Astrocyte of the cerebellum (primary cell): ENCODE measurements at regions not wholly inside any gene's neighbourhood (a gene's known extent, or its start where the extent isn't known, plus 50 kb on each side); places are given as distances from the start of the nearest gene placed in this dataset.

Experiments
- DNase-seq: peaks from one replicate; pipeline ENCODE4 v3.0.0-alpha.2; 2011; ENCODE audit warnings: low read depth
- H3K4me3 ChIP-seq: 2 replicates; pipeline ENCODE4 v1.5.1; 2011; ENCODE audit warnings: mild to moderate bottlenecking, low read depth, low read length, moderate library complexity
- in situ Hi-C: cut with HindIII; loops from 2 replicates; pipeline ENCODE4 v1.10.0; 2017; ENCODE audit warnings: low sequenced_read_pairs
- TF ChIP-seq, protein P1 (sequence below): IDR thresholded peaks from 2 replicates; pipeline ENCODE4 v1.5.1; 2012; ENCODE audit warnings: low read length, low read depth, moderate library complexity, mild to moderate bottlenecking; ENCODE audit errors: missing control alignments

DNA sequence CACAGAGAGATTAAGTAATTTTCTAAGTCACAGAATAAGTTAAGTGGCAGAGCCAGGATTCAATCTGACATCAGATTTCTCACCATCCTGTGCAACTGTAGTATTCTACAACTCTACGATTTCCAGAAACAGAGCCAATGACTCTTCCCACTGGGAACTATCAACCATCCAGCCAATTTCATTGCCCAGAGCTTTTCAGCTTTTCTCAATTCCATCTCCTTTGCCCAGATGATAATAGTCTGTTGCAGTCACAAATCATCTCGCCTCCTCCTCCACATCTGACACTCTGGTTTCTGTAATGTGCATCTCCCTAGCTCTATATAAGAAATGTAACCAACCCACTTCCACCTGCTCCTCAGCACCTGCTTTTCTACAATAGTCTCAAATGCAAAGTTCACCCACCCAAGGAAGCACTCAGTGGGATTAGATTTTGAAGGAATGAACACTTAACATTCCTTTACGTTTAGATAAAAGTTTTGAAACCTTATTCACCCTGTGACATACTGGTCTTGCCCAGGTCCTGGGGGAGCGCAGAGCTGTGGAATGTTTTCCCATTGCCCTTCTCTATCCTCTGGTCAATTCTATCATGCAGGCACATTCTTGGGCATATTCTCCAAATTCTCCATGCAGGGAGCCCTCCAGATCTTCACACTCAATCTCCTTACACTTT lies 167.8 kb upstream of the ASIC2 start:
- H3K4me3 ChIP-seq = no peak overlapping the region
- TF ChIP-seq, protein P1, sequence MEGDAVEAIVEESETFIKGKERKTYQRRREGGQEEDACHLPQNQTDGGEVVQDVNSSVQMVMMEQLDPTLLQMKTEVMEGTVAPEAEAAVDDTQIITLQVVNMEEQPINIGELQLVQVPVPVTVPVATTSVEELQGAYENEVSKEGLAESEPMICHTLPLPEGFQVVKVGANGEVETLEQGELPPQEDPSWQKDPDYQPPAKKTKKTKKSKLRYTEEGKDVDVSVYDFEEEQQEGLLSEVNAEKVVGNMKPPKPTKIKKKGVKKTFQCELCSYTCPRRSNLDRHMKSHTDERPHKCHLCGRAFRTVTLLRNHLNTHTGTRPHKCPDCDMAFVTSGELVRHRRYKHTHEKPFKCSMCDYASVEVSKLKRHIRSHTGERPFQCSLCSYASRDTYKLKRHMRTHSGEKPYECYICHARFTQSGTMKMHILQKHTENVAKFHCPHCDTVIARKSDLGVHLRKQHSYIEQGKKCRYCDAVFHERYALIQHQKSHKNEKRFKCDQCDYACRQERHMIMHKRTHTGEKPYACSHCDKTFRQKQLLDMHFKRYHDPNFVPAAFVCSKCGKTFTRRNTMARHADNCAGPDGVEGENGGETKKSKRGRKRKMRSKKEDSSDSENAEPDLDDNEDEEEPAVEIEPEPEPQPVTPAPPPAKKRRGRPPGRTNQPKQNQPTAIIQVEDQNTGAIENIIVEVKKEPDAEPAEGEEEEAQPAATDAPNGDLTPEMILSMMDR = no peak
- in situ Hi-C loops = no loop called here
- DNase-seq = no peak

DNA sequence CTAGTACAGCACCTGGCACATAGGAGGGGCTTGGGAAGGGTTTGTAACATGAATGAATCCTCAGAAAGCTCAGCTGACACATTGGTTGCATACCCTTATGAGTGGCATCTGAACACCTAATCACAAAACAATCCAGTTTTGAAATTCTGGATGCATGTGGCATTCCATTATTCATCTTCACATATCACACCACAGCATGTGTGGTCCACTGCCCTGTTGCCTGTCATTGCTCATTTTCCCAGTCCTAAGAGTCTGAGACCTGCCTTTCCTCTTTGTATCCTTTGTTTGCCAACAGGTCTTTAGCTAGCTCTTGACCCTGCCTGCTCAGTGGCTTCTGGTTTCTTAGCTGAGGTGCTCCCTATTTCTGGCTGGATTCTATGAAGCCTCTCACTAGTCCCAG lies 170.8 kb upstream of the ASIC2 start:
- no peak for DNase-seq
- TF ChIP-seq, protein P1 = no peak
- in situ Hi-C loops = no loop called here
- H3K4me3 ChIP-seq = no peak overlapping the region

DNA sequence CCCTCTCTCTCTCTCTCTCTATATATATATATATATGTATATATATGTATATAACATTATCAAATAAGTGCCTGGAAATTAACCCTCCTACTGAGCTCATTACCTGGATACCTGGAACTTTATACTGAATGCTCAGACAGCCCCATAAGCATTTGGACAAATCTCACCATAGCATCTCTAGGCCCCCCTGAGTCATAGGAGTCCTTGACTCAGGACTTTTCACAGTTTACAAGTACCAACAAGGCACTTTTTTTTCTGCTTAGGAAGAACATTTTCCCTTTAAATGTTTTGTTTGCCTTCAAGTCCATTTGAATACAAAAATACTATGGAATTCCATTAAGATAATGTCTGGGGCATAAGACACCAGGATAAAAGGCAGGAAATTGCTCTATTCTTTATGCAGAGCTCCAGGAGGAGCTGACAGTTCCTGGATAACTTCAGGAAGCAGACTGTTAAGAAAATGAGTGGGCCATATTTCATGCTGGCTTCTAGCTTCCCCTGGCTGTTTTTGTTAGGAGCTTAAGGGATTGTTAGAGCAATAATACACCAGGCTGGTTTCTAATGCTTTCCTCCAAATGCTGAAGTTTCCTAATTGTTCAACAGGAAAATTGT lies 171.7 kb upstream of the ASIC2 start:
- no peak overlapping the region for H3K4me3 ChIP-seq
- in situ Hi-C loops = no loop called here
- DNase-seq = no peak
- TF ChIP-seq, protein P1 = no peak

DNA sequence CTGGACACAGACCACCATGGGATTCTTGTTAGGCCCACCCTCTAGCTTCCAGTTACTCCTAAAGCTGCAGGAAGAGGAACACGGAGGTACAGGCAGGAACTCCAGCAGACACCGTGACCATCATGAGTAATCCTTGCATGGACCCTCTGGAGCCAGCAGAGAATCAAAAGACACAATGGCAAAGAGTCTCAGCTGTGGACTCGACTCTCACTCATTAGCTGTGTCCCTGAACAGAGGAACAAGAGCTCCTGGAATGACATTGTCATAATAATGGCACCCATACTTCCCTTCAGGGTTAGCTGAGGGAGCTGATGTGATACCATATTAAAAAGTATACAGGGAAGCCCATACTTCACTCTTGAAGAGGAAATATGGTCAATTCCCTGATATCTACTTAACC lies 176.3 kb upstream of the ASIC2 start:
- no peak overlapping the region for H3K4me3 ChIP-seq
- DNase-seq = no peak
- TF ChIP-seq, protein P1 = no peak
- in situ Hi-C loops = no loop called here

DNA sequence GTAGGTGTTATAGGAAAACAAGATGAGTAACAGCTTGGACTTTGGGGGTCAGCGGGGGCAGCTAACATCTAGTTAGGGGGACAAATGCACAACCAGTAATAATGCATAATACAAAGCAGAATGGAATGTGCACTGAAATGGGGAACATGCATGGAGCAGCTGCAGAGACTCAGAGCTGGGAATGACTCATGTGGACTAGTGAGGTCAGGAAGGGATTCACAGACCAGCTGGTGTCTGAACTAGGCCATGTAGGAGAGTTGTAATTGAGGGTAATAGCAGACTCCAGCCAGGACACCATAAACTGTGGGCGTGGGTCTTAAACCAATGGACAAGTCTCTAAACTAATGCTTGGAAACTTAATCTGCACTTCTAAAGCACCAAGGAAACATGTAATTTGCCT lies 176.8 kb upstream of the ASIC2 start:
- H3K4me3 ChIP-seq = no peak overlapping the region
- in situ Hi-C loops = no loop called here
- TF ChIP-seq, protein P1 = no peak
- DNase-seq = peak; percentile 4

DNA sequence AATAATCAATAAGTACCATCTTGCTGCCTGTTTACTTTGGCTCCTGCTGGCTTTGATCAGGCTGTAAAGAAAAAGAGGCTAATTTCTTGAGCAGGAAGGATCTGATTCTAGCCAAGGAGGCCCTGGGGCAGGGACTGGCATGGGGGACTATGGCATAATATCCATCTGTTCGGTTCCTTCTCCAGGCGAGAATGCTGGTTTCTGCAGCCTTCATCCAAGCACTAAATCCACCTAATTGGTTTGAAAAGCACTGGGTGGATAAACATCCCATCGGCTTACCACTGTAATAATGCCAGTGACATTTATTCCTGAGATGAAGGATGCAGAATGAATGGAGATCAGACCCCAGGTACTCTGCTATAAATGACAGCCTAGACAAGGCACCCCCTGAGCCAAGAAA lies 180.0 kb upstream of the ASIC2 start:
- H3K4me3 ChIP-seq = no peak overlapping the region
- in situ Hi-C loops = no loop called here
- TF ChIP-seq, protein P1 = no peak
- DNase-seq = no peak
